ENCODE measurements at regions not wholly inside any gene's neighbourhood (a gene's known extent, or its start where the extent isn't known, plus 50 kb on each side); places are given as distances from the start of the nearest gene placed in this dataset.
"Not testable (repeated sequence)": the region's sequence is repeated elsewhere in the genome, so short reads cannot be mapped to it uniquely, and the experiment has no call there.

GRCh38 chr10:62498271-62498670, 124.1 kb downstream of the ZNF365 start:
- DNase-seq: no peak

- DNase-seq: not testable (repeated sequence)
These were observed 125.9 kb downstream of the ZNF365 start for GRCh38 chr10:62500116-62500515.

- no peak for DNase-seq
These were observed 127.4 kb downstream of the ZNF365 start for GRCh38 chr10:62501547-62501946.

GRCh38 chr10:62502995-62503613, 128.9 kb downstream of the ZNF365 start:
- DNase-seq: no peak

GRCh38 chr10:62503872-62504271, 129.7 kb downstream of the ZNF365 start:
- DNase-seq: no peak

- DNase-seq: no peak
These were observed 132.2 kb downstream of the ZNF365 start for GRCh38 chr10:62506371-62506770.

- DNase-seq: no peak
These were observed 137.1 kb downstream of the ZNF365 start for GRCh38 chr10:62511238-62511637.

- no peak for DNase-seq
These were observed 137.5 kb downstream of the ZNF365 start for GRCh38 chr10:62511656-62512055.

- no peak for DNase-seq
These were observed 138.7 kb downstream of the ZNF365 start for GRCh38 chr10:62512732-62513475.

- DNase-seq: no peak
These were observed 140.0 kb downstream of the ZNF365 start for GRCh38 chr10:62514079-62514693.

- no peak for DNase-seq
These were observed 143.1 kb downstream of the ZNF365 start for GRCh38 chr10:62517252-62517651.

GRCh38 chr10:62527019-62527827, 153.1 kb downstream of the ZNF365 start:
- no peak for DNase-seq

- DNase-seq: peak in 2 of 5 experiments; percentile 45 to 87
These were observed 154.3 kb downstream of the ZNF365 start for GRCh38 chr10:62528441-62528840.

GRCh38 chr10:62529396-62529795, 155.2 kb downstream of the ZNF365 start:
- DNase-seq: no peak

- DNase-seq: no peak
These were observed 159.9 kb downstream of the ZNF365 start for GRCh38 chr10:62534031-62534430.

- DNase-seq: no peak
These were observed 164.4 kb downstream of the ZNF365 start for GRCh38 chr10:62538606-62539005.

GRCh38 chr10:62540389-62540788, 166.2 kb downstream of the ZNF365 start:
- DNase-seq: no peak

GRCh38 chr10:62541811-62542210, 167.6 kb downstream of the ZNF365 start:
- DNase-seq: no peak

- DNase-seq: no peak
These were observed 169.6 kb downstream of the ZNF365 start for GRCh38 chr10:62543571-62544355.

GRCh38 chr10:62545160-62546066, 171.2 kb downstream of the ZNF365 start:
- DNase-seq: no peak

GRCh38 chr10:62548686-62549085, 174.5 kb downstream of the ZNF365 start:
- no peak for DNase-seq
